ENCODE measurements at regions not wholly inside any gene's neighbourhood (a gene's known extent, or its start where the extent isn't known, plus 50 kb on each side); places are given as distances from the start of the nearest gene placed in this dataset.

DNA sequence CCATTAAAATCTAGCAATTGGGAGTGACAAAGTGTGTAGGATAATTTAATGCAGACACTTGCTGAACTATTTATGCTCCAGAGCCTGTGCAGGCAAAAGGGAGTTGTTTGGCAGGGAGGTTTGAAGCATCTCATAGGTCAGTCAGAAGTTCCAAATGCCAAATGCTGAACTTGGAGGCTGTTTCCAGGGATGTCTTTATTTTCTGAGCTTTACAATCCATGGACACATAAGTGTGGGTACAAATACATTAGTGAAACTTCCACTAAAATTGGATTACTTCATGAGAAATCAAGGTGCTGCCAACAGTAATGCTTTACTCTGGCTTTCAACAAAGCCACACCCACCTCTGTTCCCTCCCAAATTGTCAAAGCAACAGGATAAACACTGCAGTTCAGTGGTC is 422.1 kb upstream of the SETBP1 start:
- no peak for DNase-seq

DNA sequence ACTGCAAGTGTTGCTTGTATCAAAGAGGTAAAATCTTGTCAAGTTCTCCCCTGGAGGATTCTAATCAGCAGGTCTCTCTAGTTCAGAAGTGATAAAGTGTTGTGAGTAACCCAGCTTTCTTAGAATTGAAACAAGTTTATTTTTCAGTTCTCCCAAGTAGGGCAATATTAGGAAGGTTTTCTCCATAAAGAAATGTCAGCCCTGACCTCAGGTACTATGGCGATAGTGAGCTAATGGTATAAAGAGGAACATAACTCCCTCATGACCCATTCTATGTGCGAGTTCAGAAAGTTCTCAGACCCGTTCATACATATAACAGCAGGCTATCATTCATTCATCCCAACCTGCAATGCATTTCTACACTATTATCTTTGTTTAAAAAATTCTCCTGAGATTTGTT is 421.1 kb upstream of the SETBP1 start:
- DNase-seq: no peak

DNA sequence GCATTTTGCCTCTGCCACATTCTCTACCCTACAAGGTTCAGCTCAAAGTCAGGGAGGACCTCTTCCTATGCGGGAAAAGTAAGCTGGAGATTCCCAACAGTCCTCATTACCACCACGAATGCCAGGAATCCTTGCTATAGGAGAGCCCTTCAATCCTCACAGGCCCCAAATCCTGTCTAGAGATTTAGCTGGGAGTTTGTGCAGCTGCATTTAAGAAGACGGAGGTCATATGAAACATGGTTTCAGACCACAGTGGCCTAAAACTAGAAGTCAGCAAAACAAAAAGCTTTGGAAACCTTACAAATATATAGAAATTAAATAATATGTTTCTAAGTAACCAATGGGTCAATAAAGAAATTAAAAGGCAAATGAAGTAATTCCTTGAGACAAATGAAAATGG is 415.3 kb upstream of the SETBP1 start:
- no peak for DNase-seq

DNA sequence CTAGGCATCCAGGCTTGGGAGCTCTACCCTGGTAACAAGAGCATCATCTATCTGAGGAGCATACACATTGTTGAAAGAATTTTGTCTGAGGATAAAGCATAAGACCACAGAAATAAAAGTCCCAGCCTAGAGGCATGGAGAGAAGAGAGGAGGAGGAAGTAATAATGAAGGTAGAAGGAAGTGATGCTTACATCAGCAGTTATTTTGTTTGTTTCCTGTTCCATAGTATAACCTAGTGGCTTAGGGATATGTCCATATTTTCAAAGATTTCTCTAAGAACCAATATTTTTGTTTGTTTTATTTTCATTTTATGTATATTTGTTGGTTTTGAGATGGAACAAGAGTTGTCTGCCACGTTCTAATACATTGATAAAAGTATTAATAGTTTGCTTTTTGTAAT is 407.4 kb upstream of the SETBP1 start:
- DNase-seq: no peak

DNA sequence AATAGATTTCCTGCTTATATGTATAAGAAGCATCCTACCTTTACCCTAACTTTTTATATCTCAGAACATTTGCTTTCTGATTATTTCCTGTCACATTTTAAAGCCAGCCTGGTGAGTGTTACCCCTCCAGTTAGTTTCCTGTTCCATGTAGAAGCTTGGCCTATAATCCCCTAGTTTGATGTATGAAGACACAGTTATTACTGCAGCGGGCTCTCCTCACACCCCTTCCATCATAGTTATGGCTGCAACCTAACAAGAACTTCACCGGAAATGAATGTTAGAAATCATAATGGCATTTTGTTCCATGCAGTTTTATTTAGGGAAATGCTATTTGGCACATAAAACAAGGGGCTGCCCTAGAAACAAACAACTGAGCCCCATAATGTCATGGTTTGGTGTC is 400.2 kb upstream of the SETBP1 start:
- no peak for DNase-seq

DNA sequence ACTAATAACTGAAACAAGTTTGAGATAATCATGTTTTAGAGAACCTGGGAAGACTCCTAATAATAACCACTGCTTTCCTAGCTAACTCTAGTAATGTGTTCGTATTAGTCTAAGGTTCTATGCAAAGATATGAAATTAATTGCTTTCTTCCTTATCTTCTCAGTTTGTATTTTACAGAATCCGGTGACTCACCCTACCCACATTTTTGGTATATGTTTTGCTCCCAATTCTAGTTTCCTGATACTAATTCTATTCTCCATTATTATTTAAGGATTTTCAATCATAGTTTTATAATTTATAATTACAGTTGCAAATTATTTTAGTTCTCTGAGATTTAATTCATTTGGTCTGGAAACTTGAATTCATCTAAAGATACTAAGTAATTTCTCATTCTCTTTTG is 394.6 kb upstream of the SETBP1 start:
- no peak for DNase-seq

DNA sequence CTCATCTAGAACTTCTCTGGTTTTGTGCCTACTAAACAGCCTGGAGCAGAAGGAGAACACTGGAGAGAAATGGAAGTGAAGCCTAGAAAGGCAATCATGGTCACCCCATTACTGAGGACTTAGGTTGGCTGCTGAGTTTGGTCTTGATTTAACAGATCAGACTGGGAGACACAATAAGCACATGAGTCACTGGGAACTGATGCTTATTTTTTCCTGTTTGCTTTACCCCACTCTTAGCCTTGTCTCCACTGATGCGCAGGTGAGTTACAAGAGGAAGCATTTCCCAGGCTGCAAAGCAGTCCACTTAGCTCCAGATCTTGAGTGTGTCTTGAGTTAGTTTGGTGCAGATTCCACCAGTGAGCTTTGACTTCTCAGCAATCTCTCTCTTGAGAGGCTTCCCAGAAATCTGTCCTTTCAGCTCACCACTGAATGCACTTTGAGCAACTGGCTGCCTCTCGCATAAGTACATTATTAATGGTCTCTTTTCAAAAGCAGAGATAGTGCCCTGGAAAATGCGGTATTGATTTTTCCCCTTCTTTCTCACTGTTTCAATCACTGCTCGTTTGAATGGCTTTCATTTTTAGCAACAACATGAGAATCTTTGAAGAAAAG is 390.2 kb upstream of the SETBP1 start:
- no peak for DNase-seq

DNA sequence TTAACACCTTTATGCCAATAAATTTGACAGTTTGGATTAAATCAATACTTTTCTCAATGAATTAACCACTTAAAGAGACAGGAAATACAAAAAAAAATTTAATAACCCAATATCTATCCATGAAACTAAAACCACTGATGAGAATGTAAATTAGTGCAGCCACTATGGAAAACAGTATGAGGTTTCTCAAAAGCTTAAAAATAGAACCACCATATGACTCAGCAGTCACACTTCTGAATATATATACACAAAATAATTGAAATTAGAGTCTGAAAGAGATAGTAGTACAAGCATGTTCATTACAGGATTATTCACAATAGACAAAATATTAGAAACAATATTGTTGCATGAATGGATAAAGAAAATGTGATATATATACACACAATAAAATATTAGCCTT is 382.1 kb upstream of the SETBP1 start:
- DNase-seq: no peak

DNA sequence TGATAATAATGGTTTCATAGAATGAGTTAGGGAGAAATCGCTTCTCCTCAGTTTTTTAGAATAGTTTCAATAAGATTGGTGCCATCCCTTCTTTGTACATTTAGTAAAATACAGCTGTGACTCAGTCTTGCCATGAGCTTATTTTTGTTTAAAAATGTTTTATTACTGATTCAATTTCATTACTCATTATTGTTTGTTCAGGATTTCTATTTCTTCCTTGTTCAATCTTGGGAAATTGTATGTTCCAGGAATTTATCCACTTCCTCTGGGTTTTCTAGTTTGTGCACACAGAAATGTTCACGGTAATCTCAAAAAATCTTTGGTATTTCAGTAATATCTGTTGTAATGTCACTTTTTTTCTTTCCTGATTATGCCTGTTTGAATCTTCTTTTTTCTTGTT is 371.5 kb upstream of the SETBP1 start:
- DNase-seq: no peak

DNA sequence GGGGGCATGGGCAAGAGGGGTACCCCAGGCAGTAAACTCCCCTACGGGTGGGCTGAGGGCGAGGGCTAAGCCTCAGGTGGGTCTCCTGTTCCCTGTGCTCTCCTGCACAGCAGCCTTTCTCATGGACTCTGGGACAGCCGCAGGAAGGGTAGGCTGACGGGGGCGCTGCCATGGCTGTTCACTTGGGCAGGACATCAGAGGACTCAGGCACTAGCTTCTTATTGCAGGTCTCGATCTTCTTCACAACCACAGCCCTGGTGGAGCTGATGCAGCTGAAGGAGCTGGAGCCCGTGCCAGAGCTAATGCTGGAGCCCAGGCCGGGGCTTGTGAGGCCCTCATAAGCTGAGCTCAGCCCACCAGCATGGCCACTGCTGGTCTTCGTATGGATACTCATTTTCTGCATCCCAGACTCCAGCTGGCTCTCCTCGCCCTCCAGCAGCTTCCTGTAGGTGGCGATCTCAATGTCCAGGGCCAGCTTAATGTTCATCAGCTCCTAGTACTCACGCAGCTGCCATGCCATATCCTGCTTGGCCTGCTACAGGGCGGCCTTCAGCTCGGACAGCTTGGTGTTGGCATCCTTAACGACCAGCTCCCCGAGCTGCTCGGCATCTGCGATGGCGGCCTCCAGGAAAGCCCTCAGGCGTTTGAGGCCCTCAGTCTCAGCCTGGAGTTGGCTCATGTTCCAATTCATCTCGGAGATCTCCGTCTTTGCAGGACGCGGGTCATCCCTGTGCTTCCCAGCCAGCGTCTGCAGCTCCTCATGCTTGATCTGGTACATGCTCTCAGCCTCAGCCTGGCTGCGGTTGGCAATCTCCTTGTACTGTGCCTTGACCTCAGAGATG is 359.8 kb upstream of the SETBP1 start:
- DNase-seq: no peak

DNA sequence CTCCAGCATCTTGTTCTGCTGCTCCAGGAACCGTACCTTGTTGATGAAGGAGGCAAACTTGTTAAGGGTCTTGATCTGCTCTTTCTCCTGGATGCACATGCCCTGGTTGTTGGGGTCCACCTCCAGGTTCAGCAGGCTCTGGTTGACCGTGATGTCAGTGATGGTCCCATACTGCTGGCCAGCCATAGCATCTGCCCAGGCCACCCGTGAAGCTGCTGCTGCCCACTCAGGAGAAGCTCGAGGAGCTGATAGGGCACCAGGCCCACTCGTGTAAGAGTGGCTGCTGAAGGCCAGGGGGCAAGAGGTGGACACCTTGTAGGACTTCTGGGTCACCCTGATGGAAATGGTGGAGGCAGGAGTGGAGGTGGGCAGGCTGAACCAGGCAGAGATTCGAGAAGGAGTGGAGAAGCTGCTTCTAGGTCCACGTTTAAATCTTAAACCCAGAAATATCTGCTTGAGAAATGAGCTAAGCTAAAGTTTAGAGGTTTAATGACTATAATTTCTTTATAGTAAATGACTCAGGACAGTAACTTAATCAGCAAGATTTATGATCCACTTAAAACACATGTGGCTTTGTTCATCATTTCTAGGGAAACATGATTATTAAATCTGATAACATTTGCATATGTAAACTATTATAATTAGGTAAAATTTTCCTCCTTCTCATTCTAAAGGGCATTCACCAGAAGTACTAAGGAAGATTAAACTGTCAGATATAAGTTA is 358.7 kb upstream of the SETBP1 start:
- no peak for DNase-seq

DNA sequence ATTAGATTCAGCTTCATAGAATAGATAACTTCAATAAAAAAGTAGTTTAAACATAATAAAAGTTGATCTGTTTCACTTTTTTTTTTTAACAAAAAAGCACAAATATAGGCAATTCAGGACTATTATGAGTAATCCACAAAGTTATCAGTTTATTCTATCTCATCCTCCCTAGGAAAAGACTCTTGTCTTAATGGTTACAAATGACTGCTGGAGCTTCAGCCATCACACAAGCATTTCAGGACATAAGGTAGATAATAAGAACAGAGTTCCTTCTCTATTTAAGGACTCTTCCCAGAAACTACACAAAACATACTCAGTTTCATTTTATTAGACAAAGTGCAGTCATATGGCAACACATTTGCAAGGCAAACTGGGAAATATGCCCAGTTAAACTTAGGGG is 357.6 kb upstream of the SETBP1 start:
- no peak for DNase-seq

DNA sequence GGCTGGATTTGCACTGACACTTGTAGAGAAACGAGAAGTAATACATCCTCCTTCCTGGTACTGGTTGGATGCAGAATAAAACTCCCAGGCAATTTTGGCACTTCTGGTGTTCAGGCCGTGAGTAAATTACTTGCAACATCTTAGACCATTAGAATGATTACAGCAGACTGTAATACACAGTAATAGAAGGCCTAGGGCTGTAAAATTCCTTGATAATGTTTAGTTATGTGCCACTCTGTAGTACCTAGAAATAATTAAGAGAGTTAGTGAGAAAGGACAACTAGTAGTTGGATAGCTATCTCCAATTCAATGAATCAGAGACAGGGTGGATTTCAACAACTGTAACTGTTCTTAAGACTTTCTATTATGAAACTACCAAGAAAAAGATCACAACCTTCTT is 356.3 kb upstream of the SETBP1 start:
- no peak for DNase-seq

DNA sequence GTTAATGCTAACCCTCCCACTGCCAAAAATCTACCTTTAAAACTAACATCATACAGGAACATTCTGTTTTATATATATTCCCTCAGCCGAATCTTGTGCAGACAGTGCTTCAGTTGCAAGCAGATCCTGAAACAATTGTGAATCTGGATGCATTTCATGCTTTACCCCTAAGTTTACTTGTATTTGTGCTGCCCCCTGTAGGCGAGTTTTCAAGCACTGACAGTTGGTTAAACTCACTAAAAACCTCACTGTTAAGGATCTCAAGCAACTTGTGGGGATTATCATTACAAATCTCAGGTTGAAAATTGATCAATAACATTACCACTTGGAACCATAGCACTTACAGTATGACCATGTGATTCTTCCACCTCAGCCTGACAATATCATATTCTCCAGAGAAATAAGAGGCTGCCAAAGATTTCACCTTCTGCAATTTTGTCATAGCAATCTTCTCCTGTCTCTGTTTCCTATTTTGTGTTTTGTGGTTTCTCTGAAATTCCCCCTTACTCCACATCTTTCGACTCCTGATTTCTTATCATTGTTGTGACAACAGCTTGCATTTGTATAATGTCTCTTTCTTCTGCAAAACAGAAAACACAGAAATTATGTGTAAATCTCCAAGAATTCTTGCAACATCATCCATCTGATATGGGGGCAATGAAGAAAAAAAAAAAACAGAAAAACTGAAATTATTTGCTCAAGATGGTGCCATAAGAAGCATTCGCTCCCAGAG is 354.6 kb upstream of the SETBP1 start:
- DNase-seq: no peak

DNA sequence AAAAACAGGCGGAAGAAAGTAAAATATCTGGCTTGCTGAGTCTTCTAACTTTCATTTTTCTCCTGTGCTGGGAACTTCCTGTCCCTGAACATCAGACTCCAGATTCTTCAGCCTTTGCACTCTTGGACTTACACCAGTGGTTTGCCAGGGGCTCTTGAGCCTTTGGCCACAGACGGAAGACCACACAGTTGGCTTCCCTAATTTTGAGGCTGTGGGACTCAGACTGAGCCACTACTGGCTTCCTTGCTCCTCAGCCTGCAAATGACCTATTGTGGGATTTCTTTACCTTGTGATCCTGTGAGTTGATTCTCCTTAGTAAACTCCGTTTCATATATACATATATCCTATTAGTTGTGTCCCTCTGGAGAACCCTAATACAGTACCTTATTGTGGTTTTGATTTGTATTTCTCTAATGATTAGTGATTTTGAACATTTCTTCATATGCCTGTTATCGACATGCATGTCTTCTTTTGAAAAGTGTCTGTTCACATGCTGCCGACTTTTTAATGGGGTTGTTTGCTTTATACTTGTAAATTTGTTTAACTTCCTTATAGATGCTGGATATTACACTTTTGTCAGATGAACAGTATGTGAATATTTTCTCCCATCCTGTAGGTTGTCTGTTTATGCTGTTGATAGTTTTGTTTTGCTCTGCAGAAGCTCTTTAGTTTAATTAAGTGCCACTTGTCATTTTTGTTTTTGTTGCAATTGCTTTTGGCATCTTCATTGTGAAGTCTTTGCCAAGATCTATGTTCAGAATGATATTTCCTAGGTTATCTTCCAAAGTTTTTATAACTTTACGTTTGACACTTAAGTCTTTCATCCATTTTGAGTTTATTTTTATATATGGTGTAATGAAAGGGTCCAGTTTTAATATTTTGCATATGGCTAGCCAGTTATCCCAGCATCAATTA is 348.8 kb upstream of the SETBP1 start:
- DNase-seq: no peak

DNA sequence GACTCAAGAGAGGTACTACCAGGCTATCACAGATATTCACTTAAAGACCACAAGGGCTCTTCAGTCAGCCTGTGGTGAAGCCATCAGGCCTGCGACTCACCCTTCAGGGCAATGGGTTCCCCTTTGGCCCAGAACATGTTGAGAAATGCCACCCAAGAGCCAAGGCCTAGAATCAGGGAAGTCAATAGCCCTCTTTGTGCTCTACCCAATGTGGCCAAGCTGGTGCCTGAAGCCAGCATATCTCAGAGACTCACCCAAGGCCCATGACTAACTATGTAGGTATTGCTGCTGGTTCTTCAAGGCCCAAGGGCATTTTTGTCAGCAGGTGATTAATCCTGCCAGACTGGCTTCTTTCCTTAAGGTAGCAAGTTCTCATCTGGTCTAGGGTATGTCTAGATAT is 338.9 kb upstream of the SETBP1 start:
- no peak for DNase-seq

DNA sequence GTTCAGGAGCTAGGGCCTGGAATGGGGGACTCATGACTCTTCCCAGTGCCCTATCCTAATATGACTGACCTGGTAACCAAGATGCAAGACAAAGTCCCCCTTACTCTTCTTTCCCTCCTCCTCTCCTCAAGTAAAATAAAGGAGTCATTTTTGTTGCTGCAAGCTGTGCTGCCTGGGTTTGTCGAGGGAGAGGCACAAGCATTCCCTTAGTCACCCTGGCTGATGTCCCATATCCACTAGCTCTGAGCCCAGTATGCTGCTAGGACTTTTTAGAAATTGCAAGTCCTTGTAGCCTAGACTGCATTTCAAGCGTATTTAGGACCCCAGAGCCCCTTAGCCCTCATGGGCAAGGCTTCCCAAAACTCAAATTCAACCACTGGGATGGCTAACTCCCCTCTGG is 338.5 kb upstream of the SETBP1 start:
- DNase-seq: no peak

DNA sequence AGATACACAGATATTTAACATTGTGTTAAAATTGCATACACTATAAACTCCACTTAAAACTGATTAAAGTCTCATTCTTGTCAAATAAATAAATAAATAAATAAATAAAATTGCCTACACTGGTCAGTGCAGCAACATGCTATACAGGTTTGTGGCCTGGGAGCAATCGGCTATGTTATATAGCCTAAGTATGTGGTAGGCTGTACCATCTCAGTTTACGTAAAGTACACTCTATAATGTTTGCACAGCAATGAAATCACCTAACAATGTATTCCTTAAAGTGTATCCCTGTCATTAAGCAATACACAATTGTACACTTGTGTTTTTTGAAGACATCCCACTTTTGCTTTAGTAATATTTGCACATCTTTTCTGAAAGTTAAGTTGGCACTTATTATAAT is 337.7 kb upstream of the SETBP1 start:
- no peak for DNase-seq

DNA sequence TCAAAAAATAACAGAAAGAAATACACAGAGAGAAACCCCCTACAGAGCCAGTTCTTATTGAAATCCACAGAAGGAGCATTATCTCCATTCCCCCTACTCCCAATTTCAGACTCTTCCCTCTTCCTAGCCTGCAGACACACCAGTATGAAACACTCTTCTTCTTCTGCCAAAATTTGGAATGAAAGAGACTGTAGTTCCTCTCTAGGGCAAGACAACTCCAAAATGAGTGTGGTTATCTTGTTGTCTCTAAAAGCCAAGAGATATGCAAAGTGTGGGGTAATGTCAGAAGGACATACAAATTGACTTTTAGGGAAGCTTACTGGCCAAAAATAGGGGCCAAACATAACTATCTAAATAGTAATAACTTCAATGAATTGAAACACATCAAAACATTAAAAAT is 337.1 kb upstream of the SETBP1 start:
- DNase-seq: no peak

DNA sequence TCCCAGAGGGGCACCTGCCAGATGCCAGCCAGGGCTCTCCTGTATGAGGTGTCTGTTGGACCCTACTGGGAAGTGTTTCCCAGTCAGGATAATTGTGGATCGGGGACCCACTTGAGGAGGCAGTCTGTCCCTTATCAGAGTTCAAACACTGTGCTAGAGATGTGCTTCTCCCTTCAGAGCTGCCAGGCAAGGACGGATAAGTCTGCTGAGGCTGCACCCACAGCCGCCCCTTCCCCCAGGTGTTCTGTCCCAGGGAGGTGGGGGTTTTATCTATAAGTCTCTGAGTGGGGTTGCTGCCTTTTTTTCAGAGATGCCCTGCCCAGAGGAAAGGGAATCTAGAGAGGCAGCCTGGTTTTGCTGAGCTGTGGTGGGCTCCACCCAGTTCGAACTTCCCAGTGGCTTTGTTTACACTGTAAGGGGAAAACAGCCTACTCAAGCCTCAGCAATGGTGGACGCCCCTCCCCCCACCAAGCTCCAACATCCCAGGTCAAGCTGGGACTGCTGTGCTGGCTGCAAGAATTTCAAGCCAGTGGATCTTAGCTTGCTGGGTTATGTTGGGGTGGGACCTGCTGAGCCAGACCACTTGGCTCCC is 324.0 kb upstream of the SETBP1 start:
- DNase-seq: no peak

DNA sequence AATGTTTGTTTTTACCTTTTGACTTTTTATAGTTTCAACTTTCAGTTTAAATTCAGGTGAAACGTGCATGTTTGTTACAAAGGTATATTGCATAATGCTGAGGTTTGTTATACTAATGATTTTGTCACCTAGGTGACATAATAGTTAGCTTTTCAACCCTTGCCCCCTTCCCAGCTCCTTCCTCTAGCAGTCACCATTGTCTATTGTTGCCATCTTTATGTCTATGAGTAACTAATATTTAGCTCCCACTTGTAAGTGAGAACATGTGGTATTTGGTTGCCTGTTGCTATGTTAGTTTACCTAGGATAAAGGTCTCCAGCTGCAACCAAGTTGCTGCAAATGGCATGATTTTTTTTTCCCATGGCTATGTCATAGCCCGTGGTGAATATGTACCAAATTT is 322.3 kb upstream of the SETBP1 start:
- DNase-seq: peak in 2 of 6 experiments; percentile 7 to 14

DNA sequence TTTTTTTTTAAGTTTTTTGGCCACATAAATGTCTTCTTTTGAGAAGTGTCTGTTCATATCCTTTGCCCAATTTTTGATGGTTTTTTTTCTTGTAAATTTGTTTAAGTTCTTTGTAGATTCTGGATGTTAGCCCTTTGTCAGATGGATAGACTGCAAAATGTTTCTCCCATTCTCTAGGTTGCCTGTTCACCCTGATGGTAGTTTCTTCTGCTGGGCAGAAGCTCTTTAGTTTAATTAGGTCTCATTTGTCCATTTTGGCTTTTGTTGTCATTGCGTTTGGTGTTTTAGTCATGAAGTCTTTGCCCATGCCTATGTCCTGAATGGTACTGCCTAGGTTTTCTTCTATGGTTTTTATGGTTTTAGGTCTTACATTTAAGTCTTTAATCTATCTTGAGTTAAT is 320.9 kb upstream of the SETBP1 start:
- peak in 3 of 6 experiments; percentile 13 to 40 (median 18) for DNase-seq
